ENCODE measurements at regions not wholly inside any gene's neighbourhood (a gene's known extent, or its start where the extent isn't known, plus 50 kb on each side); places are given as distances from the start of the nearest gene placed in this dataset.

DNA sequence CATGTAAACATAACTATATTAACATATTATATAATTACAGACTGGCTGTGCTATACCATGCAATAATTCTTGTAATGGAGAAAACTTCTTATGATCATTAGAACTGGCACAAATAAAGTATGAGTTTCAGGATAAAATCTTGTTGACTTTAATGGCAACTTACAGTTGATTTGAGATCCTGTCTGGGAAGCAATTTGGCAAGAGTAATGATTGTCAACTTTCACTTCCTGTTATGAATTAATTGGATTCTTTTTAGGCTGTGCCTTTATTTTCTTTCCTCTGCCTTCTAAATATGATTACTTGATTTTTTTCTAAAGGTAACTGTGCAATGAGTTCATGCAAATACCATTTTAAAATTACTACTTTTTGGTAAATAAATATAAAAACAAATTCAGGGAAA, 158.1 kb upstream of the B3GAT2 start:
- TF ChIP-seq, protein P1, sequence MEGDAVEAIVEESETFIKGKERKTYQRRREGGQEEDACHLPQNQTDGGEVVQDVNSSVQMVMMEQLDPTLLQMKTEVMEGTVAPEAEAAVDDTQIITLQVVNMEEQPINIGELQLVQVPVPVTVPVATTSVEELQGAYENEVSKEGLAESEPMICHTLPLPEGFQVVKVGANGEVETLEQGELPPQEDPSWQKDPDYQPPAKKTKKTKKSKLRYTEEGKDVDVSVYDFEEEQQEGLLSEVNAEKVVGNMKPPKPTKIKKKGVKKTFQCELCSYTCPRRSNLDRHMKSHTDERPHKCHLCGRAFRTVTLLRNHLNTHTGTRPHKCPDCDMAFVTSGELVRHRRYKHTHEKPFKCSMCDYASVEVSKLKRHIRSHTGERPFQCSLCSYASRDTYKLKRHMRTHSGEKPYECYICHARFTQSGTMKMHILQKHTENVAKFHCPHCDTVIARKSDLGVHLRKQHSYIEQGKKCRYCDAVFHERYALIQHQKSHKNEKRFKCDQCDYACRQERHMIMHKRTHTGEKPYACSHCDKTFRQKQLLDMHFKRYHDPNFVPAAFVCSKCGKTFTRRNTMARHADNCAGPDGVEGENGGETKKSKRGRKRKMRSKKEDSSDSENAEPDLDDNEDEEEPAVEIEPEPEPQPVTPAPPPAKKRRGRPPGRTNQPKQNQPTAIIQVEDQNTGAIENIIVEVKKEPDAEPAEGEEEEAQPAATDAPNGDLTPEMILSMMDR (IDR thresholded peaks at IDR 0.05): no peak
- no peak for TF ChIP-seq POLR2A (IDR thresholded peaks at IDR 0.05)

All from uterus (tissue), 2 donors.